ENCODE measurements at regions not wholly inside any gene's neighbourhood (a gene's known extent, or its start where the extent isn't known, plus 50 kb on each side); places are given as distances from the start of the nearest gene placed in this dataset.

DNA sequence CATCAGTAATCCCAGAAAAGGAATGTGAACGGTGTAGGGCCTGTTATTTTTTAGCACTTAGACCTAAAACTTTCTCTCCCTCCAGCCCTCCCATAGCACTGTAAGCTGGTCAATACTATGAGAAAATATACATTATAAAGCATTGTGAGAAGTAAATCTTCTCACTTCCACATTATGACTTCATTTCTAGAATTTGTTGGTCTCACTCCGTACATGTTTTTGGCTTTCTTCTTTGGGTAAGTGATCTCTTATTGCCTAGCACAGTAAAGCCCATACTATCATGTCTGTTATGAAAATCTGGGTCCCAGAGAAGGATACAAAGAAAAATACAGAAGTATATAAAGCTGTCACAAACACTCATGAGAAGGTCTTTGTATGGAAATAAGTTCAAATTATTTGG, 1851.1 kb upstream of the IGFBP7 start:
- no peak overlapping the region for H2AFZ ChIP-seq (ENCODE audit: low read depth, low read length)
- no peak overlapping the region for H3K4me3 ChIP-seq (replicated peaks in 1 of 3; ENCODE audit: insufficient read depth in 1 of 3, low read depth in 1 of 3, low read length in 3 of 3)
- FAIRE-seq (no peak), DNase-seq (ENCODE audit: low read depth, low spot score) (no peak)
- H3K27ac ChIP-seq (ENCODE audit: insufficient read depth, low read depth, low read length) = no peak overlapping the region
- H4K20me1 ChIP-seq (replicated peaks; ENCODE audit: control insufficient read depth, extremely low read depth, insufficient read depth, low read length) = no peaks in the 10 kb centered on the region
- no peaks in the 10 kb centered on the region for H3K79me2 ChIP-seq (ENCODE audit: control insufficient read depth, insufficient read depth, low read length)
- no TSS peak for BruUV-seq (replicated peaks)
- intact Hi-C loops (cut with micrococcal nuclease) (no loop called here), dilution Hi-C loops (cut with MboI; ENCODE audit: extremely low pct_ligation_motif_present, low sequenced_read_pairs) (no loop called here)
- POLR2A ChIA-PET = no interaction called here
- no peak overlapping the region for H3K4me2 ChIP-seq (ENCODE audit: insufficient read depth, low read length)
- H3K27me3 ChIP-seq (ENCODE audit: control insufficient read depth in 2 of 2, insufficient read depth in 2 of 2, low read length in 2 of 2) = no peaks in the 10 kb centered on the region
- no peaks in the 10 kb centered on the region for H3K9me1 ChIP-seq (replicated peaks; ENCODE audit: control insufficient read depth, extremely low read depth, insufficient read depth, low read length)
- peaks cover 4% of the 10 kb centered on the region for H3K9me3 ChIP-seq (replicated peaks; ENCODE audit: control insufficient read depth, insufficient read depth, low read length)
- no peak overlapping the region for H3K9ac ChIP-seq (replicated peaks; ENCODE audit: extremely low read depth, insufficient read depth, low read length)
- H3K36me3 ChIP-seq (ENCODE audit: control insufficient read depth in 2 of 2, extremely low read depth in 1 of 2, insufficient read depth in 2 of 2, low read length in 2 of 2) = no peaks in the 10 kb centered on the region
- no peaks in the 10 kb centered on the region for H3K4me1 ChIP-seq (ENCODE audit: control insufficient read depth, extremely low read depth, insufficient read depth, low read length)
- TF ChIP-seq FOS (IDR thresholded peaks at IDR 0.05; ENCODE audit: borderline replicate concordance, insufficient read depth, low read length) (no peak), POLR2A (IDR thresholded peaks at IDR 0.05; ENCODE audit: low read depth, low read length) (no peak)
- TF ChIP-seq, protein P1, sequence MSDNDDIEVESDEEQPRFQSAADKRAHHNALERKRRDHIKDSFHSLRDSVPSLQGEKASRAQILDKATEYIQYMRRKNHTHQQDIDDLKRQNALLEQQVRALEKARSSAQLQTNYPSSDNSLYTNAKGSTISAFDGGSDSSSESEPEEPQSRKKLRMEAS (IDR thresholded peaks at IDR 0.05; ENCODE audit: insufficient read depth, insufficient read length) = no peak
- CTCF ChIA-PET = no interaction called here

DNA sequence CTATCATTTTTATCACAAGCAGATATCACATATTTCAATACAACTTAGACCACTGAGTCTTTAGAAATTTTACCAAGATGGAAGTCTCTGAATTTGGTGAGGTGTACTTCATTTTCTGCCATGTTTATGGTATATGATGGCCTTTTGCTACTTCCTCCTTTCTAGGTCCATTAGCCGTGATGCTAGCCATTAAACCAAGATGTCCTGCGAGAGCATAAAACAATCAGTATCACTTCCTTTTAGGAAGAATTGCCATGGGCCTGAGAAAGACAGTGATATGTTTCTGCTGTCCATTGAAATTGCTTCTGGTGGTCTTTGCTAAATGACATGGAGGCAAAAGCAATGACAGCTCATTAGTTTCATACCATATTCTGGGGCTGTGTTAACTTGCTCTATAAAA, 1851.7 kb upstream of the IGFBP7 start:
- intact Hi-C loops (cut with micrococcal nuclease) = no loop called here
- Histone ChIP-seq H3K27ac (ENCODE audit: insufficient read depth, low read depth, low read length) (no peak overlapping the region), H2AFZ (ENCODE audit: low read depth, low read length) (no peak overlapping the region), H3K4me3 (replicated peaks in 1 of 3; ENCODE audit: insufficient read depth in 1 of 3, low read depth in 1 of 3, low read length in 3 of 3) (no peak overlapping the region), H3K9me1 (replicated peaks; ENCODE audit: control insufficient read depth, extremely low read depth, insufficient read depth, low read length) (no peaks in the 10 kb centered on the region), H3K9me3 (replicated peaks; ENCODE audit: control insufficient read depth, insufficient read depth, low read length) (peaks cover 4% of the 10 kb centered on the region), H4K20me1 (replicated peaks; ENCODE audit: control insufficient read depth, extremely low read depth, insufficient read depth, low read length) (no peaks in the 10 kb centered on the region), H3K36me3 (ENCODE audit: control insufficient read depth in 2 of 2, extremely low read depth in 1 of 2, insufficient read depth in 2 of 2, low read length in 2 of 2) (no peaks in the 10 kb centered on the region), H3K9ac (replicated peaks; ENCODE audit: extremely low read depth, insufficient read depth, low read length) (no peak overlapping the region), H3K4me1 (ENCODE audit: control insufficient read depth, extremely low read depth, insufficient read depth, low read length) (no peaks in the 10 kb centered on the region), H3K79me2 (ENCODE audit: control insufficient read depth, insufficient read depth, low read length) (no peaks in the 10 kb centered on the region), H3K4me2 (ENCODE audit: insufficient read depth, low read length) (no peak overlapping the region), H3K27me3 (ENCODE audit: control insufficient read depth in 2 of 2, insufficient read depth in 2 of 2, low read length in 2 of 2) (no peaks in the 10 kb centered on the region)
- no TSS peak for BruUV-seq (replicated peaks)
- TF ChIP-seq POLR2A (IDR thresholded peaks at IDR 0.05; ENCODE audit: low read depth, low read length) = no peak
- TF ChIP-seq JUN (IDR thresholded peaks at IDR 0.05; ENCODE audit: borderline replicate concordance, insufficient read depth, insufficient read length, low read depth) = no peak
- TF ChIP-seq FOS (IDR thresholded peaks at IDR 0.05; ENCODE audit: borderline replicate concordance, insufficient read depth, low read length) = no peak
- no peak for TF ChIP-seq POLR2AphosphoS5 (IDR thresholded peaks at IDR 0.05; ENCODE audit: insufficient read depth, low read depth, low read length)
- FAIRE-seq (no peak), DNase-seq (ENCODE audit: low read depth, low spot score) (no peak)
- ChIA-PET POLR2A (no interaction called here), CTCF (no interaction called here)
- dilution Hi-C loops (cut with MboI; ENCODE audit: extremely low pct_ligation_motif_present, low sequenced_read_pairs) = no loop called here
